ENCODE measurements at regions not wholly inside any gene's neighbourhood (a gene's known extent, or its start where the extent isn't known, plus 50 kb on each side); places are given as distances from the start of the nearest gene placed in this dataset.

DNA sequence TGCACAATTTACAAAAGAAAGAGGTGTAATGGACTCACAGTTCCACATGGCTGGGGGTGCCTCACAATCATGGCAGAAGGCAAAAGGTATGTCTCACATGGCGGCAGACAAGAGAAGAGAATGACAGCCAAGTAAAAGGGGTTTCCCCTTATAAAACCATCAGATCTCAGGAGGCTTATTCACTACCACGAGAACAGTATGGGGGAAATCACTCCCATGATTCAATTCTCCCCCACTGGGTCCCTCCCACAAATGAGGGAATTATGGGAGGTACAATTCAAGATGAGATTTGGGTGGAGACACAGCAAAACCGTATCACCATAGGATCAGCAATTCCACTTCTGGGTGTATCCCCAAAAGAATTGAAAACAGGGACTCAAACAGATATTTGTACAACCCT is 97.5 kb upstream of the STX18 start:
- H2BK5ac ChIP-seq (ENCODE audit: low read length), result no peak overlapping the region
- H2BK15ac ChIP-seq (replicated peaks; ENCODE audit: low read depth), result no peak overlapping the region
- H3K4ac ChIP-seq (ENCODE audit: low read depth, low read length), result no peak overlapping the region
- H3K36me3 ChIP-seq (ENCODE audit: control insufficient read depth, insufficient read depth, low read length), result no peaks in the 10 kb centered on the region
- no peak overlapping the region for H2AK5ac ChIP-seq (ENCODE audit: low read length)
- no peaks in the 10 kb centered on the region for H3K27me3 ChIP-seq (ENCODE audit: insufficient read depth, low read length, poor library complexity)
- H3K56ac ChIP-seq (ENCODE audit: low read length), result no peak overlapping the region
- H4K5ac ChIP-seq (ENCODE audit: low read length), result no peak overlapping the region
- no peak overlapping the region for H3K18ac ChIP-seq (ENCODE audit: low read length)
- H2BK120ac ChIP-seq (ENCODE audit: low read depth, low read length), result no peak overlapping the region
- H3K4me3 ChIP-seq (ENCODE audit: low read length), result no peak overlapping the region
- no peaks in the 10 kb centered on the region for H3K79me1 ChIP-seq (ENCODE audit: low read length)
- no CpG with 5 or more reads among the region's 3 CpGs for WGBS (ENCODE audit: extremely low coverage, insufficient coverage, low lambda C conversion rate)
- no peak for DNase-seq
- H4K8ac ChIP-seq (ENCODE audit: low read depth, low read length), result no peak overlapping the region
- peaks cover 7% of the 10 kb centered on the region for H3K4me1 ChIP-seq (ENCODE audit: control insufficient read depth, low read depth, low read length)
- no peaks in the 10 kb centered on the region for H3K79me2 ChIP-seq (ENCODE audit: control insufficient read depth, insufficient read depth, low read length)
- H3K27ac ChIP-seq (ENCODE audit: low read depth, low read length), result no peak overlapping the region
- no peak overlapping the region for H3K23ac ChIP-seq (ENCODE audit: low read length)
- no peak overlapping the region for H3K4me2 ChIP-seq (ENCODE audit: low read length)
- H3K9ac ChIP-seq (ENCODE audit: low read length), result no peak overlapping the region

DNA sequence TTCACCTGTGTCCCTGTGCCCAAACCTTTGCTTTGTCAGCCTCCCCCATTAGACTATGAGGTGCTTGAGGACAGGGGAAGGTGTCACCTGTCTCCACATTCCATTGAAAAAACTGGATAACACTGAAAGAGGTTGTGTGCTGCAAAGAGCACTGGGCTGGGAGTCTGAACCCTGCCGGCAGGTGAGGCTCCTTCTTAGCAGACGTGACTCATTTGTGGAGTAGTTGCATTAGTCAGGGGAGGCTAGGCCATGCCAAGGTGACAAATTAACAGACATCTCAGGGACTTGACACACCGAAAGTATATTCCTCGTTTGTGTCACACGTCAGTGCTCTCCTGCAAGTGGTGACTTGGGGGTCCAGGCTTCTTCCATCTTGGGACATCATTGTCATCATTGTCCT is 95.9 kb upstream of the STX18 start:
- no peaks in the 10 kb centered on the region for H3K36me3 ChIP-seq (ENCODE audit: control insufficient read depth, insufficient read depth, low read length)
- no peak for DNase-seq
- no peak overlapping the region for H3K4me3 ChIP-seq (ENCODE audit: low read length)
- H3K56ac ChIP-seq (ENCODE audit: low read length), result no peak overlapping the region
- no peak overlapping the region for H2BK120ac ChIP-seq (ENCODE audit: low read depth, low read length)
- H3K9ac ChIP-seq (ENCODE audit: low read length), result no peak overlapping the region
- no peak overlapping the region for H2BK15ac ChIP-seq (replicated peaks; ENCODE audit: low read depth)
- H4K8ac ChIP-seq (ENCODE audit: low read depth, low read length), result no peak overlapping the region
- no peaks in the 10 kb centered on the region for H3K27me3 ChIP-seq (ENCODE audit: insufficient read depth, low read length, poor library complexity)
- H3K4me2 ChIP-seq (ENCODE audit: low read length), result no peak overlapping the region
- H3K79me2 ChIP-seq (ENCODE audit: control insufficient read depth, insufficient read depth, low read length), result no peaks in the 10 kb centered on the region
- H2AK5ac ChIP-seq (ENCODE audit: low read length), result no peak overlapping the region
- H3K18ac ChIP-seq (ENCODE audit: low read length), result no peak overlapping the region
- no CpG with 5 or more reads among the region's 5 CpGs for WGBS (ENCODE audit: extremely low coverage, insufficient coverage, low lambda C conversion rate)
- H3K27ac ChIP-seq (ENCODE audit: low read depth, low read length), result no peak overlapping the region
- no peak overlapping the region for H3K4ac ChIP-seq (ENCODE audit: low read depth, low read length)
- no peak overlapping the region for H2BK5ac ChIP-seq (ENCODE audit: low read length)
- no peaks in the 10 kb centered on the region for H3K79me1 ChIP-seq (ENCODE audit: low read length)
- H3K23ac ChIP-seq (ENCODE audit: low read length), result no peak overlapping the region
- no peak overlapping the region for H4K5ac ChIP-seq (ENCODE audit: low read length)
- peaks cover 5% of the 10 kb centered on the region for H3K4me1 ChIP-seq (ENCODE audit: control insufficient read depth, low read depth, low read length)

DNA sequence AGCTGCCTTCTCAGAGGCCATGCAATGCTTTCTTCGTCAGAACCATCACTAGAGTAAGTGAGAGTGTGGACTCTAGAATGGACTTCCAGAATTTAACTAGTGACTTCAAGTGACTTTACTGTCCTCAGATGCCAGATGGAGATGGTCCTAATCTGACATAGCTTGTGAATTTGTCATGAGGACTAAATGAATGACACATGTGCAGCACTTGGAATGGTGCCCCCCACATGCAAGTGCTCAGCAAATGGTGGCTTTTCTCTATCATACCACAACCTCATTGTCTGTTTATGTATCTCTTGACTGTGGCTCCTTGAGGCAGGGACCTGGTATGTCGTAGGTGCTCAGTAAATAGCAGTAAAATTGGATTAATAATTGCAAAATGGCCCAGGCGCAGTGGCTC is 91.6 kb upstream of the STX18 start:
- Histone ChIP-seq H4K8ac (ENCODE audit: low read depth, low read length) (no peak overlapping the region), H3K36me3 (ENCODE audit: control insufficient read depth, insufficient read depth, low read length) (no peaks in the 10 kb centered on the region), H3K23ac (ENCODE audit: low read length) (no peak overlapping the region), H2BK15ac (replicated peaks; ENCODE audit: low read depth) (no peak overlapping the region), H3K79me1 (ENCODE audit: low read length) (no peaks in the 10 kb centered on the region), H3K4me1 (ENCODE audit: control insufficient read depth, low read depth, low read length) (no peaks in the 10 kb centered on the region), H3K56ac (ENCODE audit: low read length) (no peak overlapping the region), H2BK5ac (ENCODE audit: low read length) (no peak overlapping the region), H3K4ac (ENCODE audit: low read depth, low read length) (no peak overlapping the region), H2BK120ac (ENCODE audit: low read depth, low read length) (no peak overlapping the region), H3K27me3 (ENCODE audit: insufficient read depth, low read length, poor library complexity) (no peaks in the 10 kb centered on the region), H3K18ac (ENCODE audit: low read length) (no peak overlapping the region), H3K79me2 (ENCODE audit: control insufficient read depth, insufficient read depth, low read length) (no peaks in the 10 kb centered on the region), H3K27ac (ENCODE audit: low read depth, low read length) (no peak overlapping the region), H2AK5ac (ENCODE audit: low read length) (no peak overlapping the region), H4K5ac (ENCODE audit: low read length) (no peak overlapping the region), H3K4me2 (ENCODE audit: low read length) (no peak overlapping the region), H3K4me3 (ENCODE audit: low read length) (no peak overlapping the region), H3K9ac (ENCODE audit: low read length) (no peak overlapping the region)
- no peak for DNase-seq
- WGBS (ENCODE audit: extremely low coverage, insufficient coverage, low lambda C conversion rate), result no CpG with 5 or more reads among the region's 3 CpGs

DNA sequence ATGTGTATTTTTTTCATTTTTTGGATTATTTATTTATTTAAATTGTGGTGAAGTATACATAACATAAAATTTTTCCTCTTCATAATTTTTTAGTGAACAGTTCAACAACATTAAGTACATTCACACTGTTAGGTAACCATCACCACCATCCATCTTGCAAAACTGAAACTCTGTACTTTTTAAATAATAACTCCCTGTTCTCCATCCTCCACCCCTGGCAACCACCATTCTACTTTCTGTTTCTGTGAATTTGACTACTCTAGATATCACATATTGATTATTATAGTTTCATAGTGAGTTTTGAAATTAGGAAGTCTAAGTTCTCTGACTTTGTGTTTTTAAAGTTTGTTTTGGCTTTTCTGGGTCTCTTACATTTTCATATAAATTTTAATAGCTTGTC is 89.3 kb upstream of the STX18 start:
- Histone ChIP-seq H3K79me1 (ENCODE audit: low read length) (no peaks in the 10 kb centered on the region), H2BK15ac (replicated peaks; ENCODE audit: low read depth) (no peak overlapping the region), H3K4me3 (ENCODE audit: low read length) (no peak overlapping the region), H3K27me3 (ENCODE audit: insufficient read depth, low read length, poor library complexity) (no peaks in the 10 kb centered on the region), H3K27ac (ENCODE audit: low read depth, low read length) (no peak overlapping the region), H3K56ac (ENCODE audit: low read length) (no peak overlapping the region), H3K23ac (ENCODE audit: low read length) (no peak overlapping the region), H3K9ac (ENCODE audit: low read length) (no peak overlapping the region), H2AK5ac (ENCODE audit: low read length) (no peak overlapping the region), H2BK5ac (ENCODE audit: low read length) (no peak overlapping the region), H2BK120ac (ENCODE audit: low read depth, low read length) (no peak overlapping the region), H3K79me2 (ENCODE audit: control insufficient read depth, insufficient read depth, low read length) (no peaks in the 10 kb centered on the region), H4K8ac (ENCODE audit: low read depth, low read length) (no peak overlapping the region), H4K5ac (ENCODE audit: low read length) (no peak overlapping the region), H3K4me1 (ENCODE audit: control insufficient read depth, low read depth, low read length) (no peaks in the 10 kb centered on the region), H3K18ac (ENCODE audit: low read length) (no peak overlapping the region), H3K4ac (ENCODE audit: low read depth, low read length) (no peak overlapping the region), H3K36me3 (ENCODE audit: control insufficient read depth, insufficient read depth, low read length) (no peaks in the 10 kb centered on the region), H3K4me2 (ENCODE audit: low read length) (no peak overlapping the region)
- DNase-seq, result no peak

DNA sequence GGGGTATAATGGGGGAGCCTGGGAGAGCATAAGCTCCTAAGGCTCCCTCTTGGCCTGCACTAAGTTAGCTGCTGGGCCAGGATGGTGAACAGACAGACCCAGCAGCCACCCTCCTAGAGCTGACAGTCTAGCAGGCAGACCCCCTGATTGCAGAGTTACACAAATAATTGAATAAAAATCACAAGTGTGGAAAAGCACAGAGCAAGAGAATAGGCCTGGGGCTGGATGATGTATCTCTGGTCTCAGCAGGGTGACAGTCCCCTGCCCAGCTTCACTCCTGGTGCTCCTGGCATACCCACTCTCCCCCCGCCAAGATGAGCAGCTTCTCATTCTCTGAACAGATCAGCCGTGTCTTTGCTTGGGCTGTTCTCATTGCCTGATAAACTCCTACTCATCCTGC is 86.1 kb upstream of the STX18 start:
- DNase-seq, result no peak
- no peak overlapping the region for H4K8ac ChIP-seq (ENCODE audit: low read depth, low read length)
- no peak overlapping the region for H3K4ac ChIP-seq (ENCODE audit: low read depth, low read length)

DNA sequence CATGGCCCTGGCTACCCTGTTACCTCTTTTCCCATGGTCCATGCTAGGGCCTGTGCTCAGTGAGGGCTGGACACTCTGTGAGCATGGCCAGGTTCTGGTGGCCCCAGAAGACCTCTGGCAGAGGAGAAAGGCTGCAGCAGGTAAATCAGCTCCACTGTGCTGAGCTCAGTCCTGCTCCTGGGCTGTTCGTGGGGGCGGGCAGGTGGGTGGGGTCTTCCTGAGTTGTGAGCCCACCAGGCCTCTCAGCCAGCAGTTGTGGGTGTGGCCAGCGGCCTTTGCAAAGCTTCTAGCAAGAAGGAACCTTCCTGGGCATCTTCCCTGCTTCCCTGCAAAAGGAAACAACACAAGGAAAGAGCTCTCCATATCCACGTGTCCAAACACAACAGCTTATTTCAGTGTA is 85.3 kb upstream of the STX18 start:
- H2BK120ac ChIP-seq (ENCODE audit: low read depth, low read length), result no peak overlapping the region
- no peak overlapping the region for H3K9ac ChIP-seq (ENCODE audit: low read length)
- H3K4me3 ChIP-seq (ENCODE audit: low read length), result no peak overlapping the region
- H2BK5ac ChIP-seq (ENCODE audit: low read length), result no peak overlapping the region
- H3K23ac ChIP-seq (ENCODE audit: low read length), result no peak overlapping the region
- no peak overlapping the region for H4K8ac ChIP-seq (ENCODE audit: low read depth, low read length)
- WGBS (ENCODE audit: extremely low coverage, insufficient coverage, low lambda C conversion rate), result no CpG with 5 or more reads among the region's 4 CpGs
- no peaks in the 10 kb centered on the region for H3K79me2 ChIP-seq (ENCODE audit: control insufficient read depth, insufficient read depth, low read length)
- H2BK15ac ChIP-seq (replicated peaks; ENCODE audit: low read depth), result no peak overlapping the region
- no peak overlapping the region for H3K4me2 ChIP-seq (ENCODE audit: low read length)
- no peaks in the 10 kb centered on the region for H3K4me1 ChIP-seq (ENCODE audit: control insufficient read depth, low read depth, low read length)
- no peak overlapping the region for H2AK5ac ChIP-seq (ENCODE audit: low read length)
- no peak overlapping the region for H4K5ac ChIP-seq (ENCODE audit: low read length)
- no peaks in the 10 kb centered on the region for H3K79me1 ChIP-seq (ENCODE audit: low read length)
- no peak overlapping the region for H3K27ac ChIP-seq (ENCODE audit: low read depth, low read length)
- no peaks in the 10 kb centered on the region for H3K36me3 ChIP-seq (ENCODE audit: control insufficient read depth, insufficient read depth, low read length)
- no peak for DNase-seq
- H3K18ac ChIP-seq (ENCODE audit: low read length), result no peak overlapping the region
- no peak overlapping the region for H3K56ac ChIP-seq (ENCODE audit: low read length)
- no peaks in the 10 kb centered on the region for H3K27me3 ChIP-seq (ENCODE audit: insufficient read depth, low read length, poor library complexity)
- H3K4ac ChIP-seq (ENCODE audit: low read depth, low read length), result no peak overlapping the region

More for the DNA sequence above, 86.1 kb upstream of the STX18 start:
- H2AK5ac ChIP-seq (ENCODE audit: low read length), result no peak overlapping the region
- no peak overlapping the region for H3K18ac ChIP-seq (ENCODE audit: low read length)
- H3K79me2 ChIP-seq (ENCODE audit: control insufficient read depth, insufficient read depth, low read length), result no peaks in the 10 kb centered on the region
- no peak overlapping the region for H3K4me3 ChIP-seq (ENCODE audit: low read length)
- H3K79me1 ChIP-seq (ENCODE audit: low read length), result no peaks in the 10 kb centered on the region
- H3K56ac ChIP-seq (ENCODE audit: low read length), result no peak overlapping the region
- H3K27ac ChIP-seq (ENCODE audit: low read depth, low read length), result no peak overlapping the region
- H3K36me3 ChIP-seq (ENCODE audit: control insufficient read depth, insufficient read depth, low read length), result no peaks in the 10 kb centered on the region
- H2BK120ac ChIP-seq (ENCODE audit: low read depth, low read length), result no peak overlapping the region
- H4K5ac ChIP-seq (ENCODE audit: low read length), result no peak overlapping the region
- no peaks in the 10 kb centered on the region for H3K4me1 ChIP-seq (ENCODE audit: control insufficient read depth, low read depth, low read length)
- H2BK15ac ChIP-seq (replicated peaks; ENCODE audit: low read depth), result no peak overlapping the region
- no CpG with 5 or more reads among the region's 2 CpGs for WGBS (ENCODE audit: extremely low coverage, insufficient coverage, low lambda C conversion rate)
- H3K4me2 ChIP-seq (ENCODE audit: low read length), result no peak overlapping the region
- no peak overlapping the region for H2BK5ac ChIP-seq (ENCODE audit: low read length)
- H3K23ac ChIP-seq (ENCODE audit: low read length), result no peak overlapping the region
- H3K27me3 ChIP-seq (ENCODE audit: insufficient read depth, low read length, poor library complexity), result no peaks in the 10 kb centered on the region
- no peak overlapping the region for H3K9ac ChIP-seq (ENCODE audit: low read length)

All from mesendoderm (in vitro differentiated cells).